K562 (cell line): ENCODE measurements at regions not wholly inside any gene's neighbourhood (a gene's known extent, or its start where the extent isn't known, plus 50 kb on each side); places are given as distances from the start of the nearest gene placed in this dataset.

Experiments
- ATAC-seq: fragments of 200-7000 bp; cut with Tn5 transposase; 3 replicates; pipeline ENCODE4 v1.9.1; 2020; ENCODE audit warnings: moderate library complexity
- BruUV-seq: library from RNA; stranded (reverse); fragments of 400-500 nt; replicated peaks from 2 replicates; lab custom pipeline; 2021; lab: Mats Ljungman, UMichigan
- CTCF ChIA-PET: fragments of 300-600 bp; formaldehyde crosslinking; extraction: SDS; loops from one replicate; lab custom pipeline; 2021; ENCODE audit warnings: low intra/inter-chr PET ratio; lab: Yijun Ruan, JAX
- POLR2A ChIA-PET: fragments of 300-600, 350-650 bp; sonication (Branson Sonifier 250); formaldehyde crosslinking; extraction: SDS; loops from one replicate; lab custom pipeline; 2021; ENCODE audit warnings: antibody characterized with exemption, inconsistent platforms; lab: Yijun Ruan, JAX
- DNase-seq, 4 experiments: peaks; one replicate each; pipeline versions ENCODE4 v3.0.0 to v3.0.0-alpha.2; 2011 to 2018; ENCODE audit warnings: low spot score in 3 of 4, mixed read lengths in 3 of 4; ENCODE audit errors: extremely low read depth in 1 of 4
- FAIRE-seq: peaks from 2 replicates; lab custom pipeline; 2011; peaks lifted over from hg19 to GRCh38; lab: Jason Lieb, UNC
- H2AFZ ChIP-seq: 2 replicates; pipeline ENCODE4 v1.6.0; 2011; ENCODE audit warnings: low read depth, low read length, control low read depth, inconsistent platforms
- H3K27ac ChIP-seq: fragments of 200-600 bp; 3 replicates; pipeline ENCODE4 v1.8.0; 2011; ENCODE audit warnings: low read depth, mild to moderate bottlenecking, control low read depth, inconsistent platforms, low read length, moderate library complexity, mixed read lengths; ENCODE audit errors: extremely low read depth
- H3K27me3 ChIP-seq, 2 experiments: fragments of 300-600 bp in 1 of 2; 2 replicates in 1 of 2; 3 replicates in 1 of 2; pipeline versions ENCODE4 v1.6.0 to v1.8.0; 2011; ENCODE audit warnings: inconsistent platforms in 2 of 2, low read length in 2 of 2, mild to moderate bottlenecking in 1 of 2, mixed read lengths in 1 of 2, moderate library complexity in 1 of 2; ENCODE audit not compliant: control insufficient read depth in 2 of 2, insufficient read depth in 2 of 2
- H3K36me3 ChIP-seq: fragments of 300-600 bp; 3 replicates; pipeline ENCODE4 v1.8.0; 2011; ENCODE audit warnings: mild to moderate bottlenecking, low read length, inconsistent platforms; ENCODE audit not compliant: control insufficient read depth, insufficient read depth
- H3K4me1 ChIP-seq, 2 experiments: fragments of 200-600 bp in 1 of 2; replicated peaks in 1 of 2; 2 replicates in 1 of 2; 3 replicates in 1 of 2; pipeline versions ENCODE4 v1.5.1 to v1.8.0; 2011; ENCODE audit warnings: inconsistent platforms in 2 of 2, low read length in 2 of 2, mild to moderate bottlenecking in 1 of 2, mixed read lengths in 1 of 2, moderate library complexity in 1 of 2; ENCODE audit not compliant: control insufficient read depth in 2 of 2, insufficient read depth in 2 of 2
- H3K4me2 ChIP-seq: 2 replicates; pipeline ENCODE4 v1.6.1; 2011; ENCODE audit warnings: low read length, control low read depth, inconsistent platforms, mixed read lengths; ENCODE audit not compliant: insufficient read depth
- H3K4me3 ChIP-seq: fragments of 200-600 bp; sonication (generic), shearing (Covaris generic); 2 replicates; pipeline ENCODE4 v1.5.1; 2016; ENCODE audit warnings: control low read depth, inconsistent platforms
- H3K79me2 ChIP-seq: fragments of 200-600 bp; 3 replicates; pipeline ENCODE4 v1.8.0; 2011; ENCODE audit warnings: low read length, inconsistent platforms; ENCODE audit not compliant: control insufficient read depth, insufficient read depth
- H3K9ac ChIP-seq, 2 experiments: 2 replicates each; pipeline versions ENCODE4 v1.6.0 to v1.6.1; 2011; ENCODE audit warnings: low read depth in 2 of 2, low read length in 2 of 2, control low read depth in 1 of 2, inconsistent platforms in 1 of 2, mild to moderate bottlenecking in 1 of 2, mixed read lengths in 1 of 2; ENCODE audit not compliant: insufficient read depth in 1 of 2
- H3K9me1 ChIP-seq: one replicate; pipeline ENCODE4 v1.6.0; 2011; ENCODE audit warnings: inconsistent platforms, mild to moderate bottlenecking, low read length, moderate library complexity; ENCODE audit not compliant: control insufficient read depth, insufficient read depth
- H3K9me3 ChIP-seq: replicated peaks from 2 replicates; pipeline ENCODE4 v1.5.1; 2011; ENCODE audit warnings: low read depth, low read length, inconsistent platforms; ENCODE audit not compliant: control insufficient read depth, insufficient read depth
- H4K20me1 ChIP-seq: replicated peaks from 2 replicates; pipeline ENCODE4 v1.6.1; 2011; ENCODE audit warnings: low read length, inconsistent platforms, mixed read lengths; ENCODE audit not compliant: control insufficient read depth, insufficient read depth
- HDGF ChIP-seq: fragments of 450-650 bp; IDR thresholded peaks from 2 replicates; pipeline ENCODE4 v1.6.1; 2016
- JUND ChIP-seq, 2 experiments: IDR thresholded peaks; 2 replicates in 1 of 2; 3 replicates in 1 of 2; pipeline ENCODE4 v1.6.1; 2011; ENCODE audit warnings: borderline replicate concordance in 2 of 2, low read depth in 2 of 2, low read length in 2 of 2, improper control_type of control experiment in 1 of 2, missing biosample characterization in 1 of 2, missing genetic modification characterization in 1 of 2, missing genetic modification reagents in 1 of 2
- KLF10 ChIP-seq: fragments of 250-450 bp; sonication (Bioruptor Pico); IDR thresholded peaks from 2 replicates; pipeline ENCODE4 v1.6.1; 2021; ENCODE audit warnings: matching md5 sums
- NFIX ChIP-seq: fragments of 250-450 bp; sonication (Bioruptor Pico); IDR thresholded peaks from 2 replicates; pipeline ENCODE4 v1.4.0; 2020; ENCODE audit warnings: low read depth, mild to moderate bottlenecking, moderate library complexity
- NUFIP1 ChIP-seq: fragments of 450-650 bp; IDR thresholded peaks from 2 replicates; pipeline ENCODE4 v1.6.1; 2018; ENCODE audit not compliant: partially characterized antibody
- PKNOX1 ChIP-seq: fragments of 450-650 bp; IDR thresholded peaks from 2 replicates; pipeline ENCODE4 v1.6.1; 2016
- PTBP1 ChIP-seq: fragments of 200-400 bp; formaldehyde crosslinking; IDR thresholded peaks from 2 replicates; pipeline ENCODE4 v1.6.1; 2017; ENCODE audit warnings: low read depth, low read length
- RBM17 ChIP-seq: fragments of 200-400 bp; formaldehyde crosslinking; IDR thresholded peaks from 2 replicates; pipeline ENCODE4 v1.6.1; 2017; ENCODE audit warnings: low read depth, mild to moderate bottlenecking, low read length, borderline replicate concordance
- ZFP30 ChIP-seq: fragments of 250-450 bp; sonication (Bioruptor Pico); IDR thresholded peaks from 2 replicates; pipeline ENCODE4 v1.8.0; 2022; ENCODE audit warnings: moderate library complexity, mild to moderate bottlenecking, inconsistent platforms, borderline replicate concordance
- WGBS: fragments of 100-300 bp; shearing (Covaris generic); methylation state at CpG from one replicate; pipeline ENCODE4 v1.1.6; 2016; ENCODE audit warnings: low coverage, mixed read lengths; ENCODE audit not compliant: insufficient coverage; ENCODE audit errors: missing lambda C conversion rate; 5-methylcytosine and 5-hydroxymethylcytosine counted together
- in situ Hi-C: fragments of 300-500 bp; cut with MboI; formaldehyde crosslinking; loops from 4 replicates; pipeline ENCODE4 v1.15.0; 2018; ENCODE audit warnings: inconsistent platforms, mixed read lengths
- intact Hi-C: fragments of 100-400 bp; cut with micrococcal nuclease; formaldehyde crosslinking; loops from 2 replicates; pipeline ENCODE4 v1.14.2; 2022

DNA sequence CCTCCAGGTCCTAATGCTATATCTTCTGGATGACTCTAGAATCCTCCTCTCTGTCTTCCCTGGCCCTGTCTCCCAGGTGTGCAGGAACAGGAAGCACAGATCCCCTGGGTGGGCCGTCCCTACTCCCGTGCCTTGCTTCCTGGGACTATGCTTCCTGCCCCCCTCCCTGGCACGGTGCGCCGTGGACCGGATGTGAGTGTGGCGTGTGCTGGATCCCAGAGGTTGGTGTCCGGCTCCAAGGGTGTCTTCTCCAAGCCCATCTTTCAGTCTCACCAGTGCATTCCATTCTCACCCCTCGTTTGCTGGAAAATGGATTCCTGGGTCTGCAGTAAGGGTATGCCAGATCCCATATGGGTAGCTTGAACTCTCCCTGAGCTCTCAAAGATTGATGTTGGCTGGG, 144.4 kb upstream of the TWIST2 start:
- no peaks in the 10 kb centered on the region for H3K9me3 ChIP-seq
- CTCF ChIA-PET = no interaction called here
- in situ Hi-C loops (no loop called here), intact Hi-C loops (no loop called here)
- WGBS = 0% methylated on average over 6 of the region's 9 CpGs
- no peak overlapping the region for H2AFZ ChIP-seq
- ATAC-seq = no peak
- H3K4me3 ChIP-seq = no peak overlapping the region
- TF ChIP-seq NFIX (CRISPR knock-in tag) (no peak), PKNOX1 (no peak), NUFIP1 (no peak), ZFP30 (no peak), PTBP1 (no peak), JUND (IDR thresholded peaks at IDR 0.05; ENCODE audit: borderline replicate concordance, low read depth, low read length) (no peak), JUND (tag; IDR thresholded peaks at IDR 0.05; ENCODE audit: borderline replicate concordance, low read depth, low read length) (no peak), HDGF (no peak), KLF10 (CRISPR knock-in tag) (no peak), RBM17 (no peak)
- no peaks in the 10 kb centered on the region for H3K79me2 ChIP-seq
- no peaks in the 10 kb centered on the region for H3K36me3 ChIP-seq
- no peak for FAIRE-seq
- BruUV-seq = no TSS peak
- H3K27me3 ChIP-seq = peaks cover 0 to 39% of the 10 kb centered on the region in 2 experiments; a peak in 3 of 5 replicates
- no peak overlapping the region for H3K27ac ChIP-seq
- H3K4me1 ChIP-seq = no peaks in the 10 kb centered on the region
- POLR2A ChIA-PET = no interaction called here
- no peak for DNase-seq
- H3K4me2 ChIP-seq = no peak overlapping the region
- H4K20me1 ChIP-seq = no peaks in the 10 kb centered on the region; the same call in 1 of the 2 replicates
- H3K9ac ChIP-seq = no peak overlapping the region
- H3K9me1 ChIP-seq = no peaks in the 10 kb centered on the region
